GM18508 (cell line): ENCODE measurements at regions not wholly inside any gene's neighbourhood (a gene's known extent, or its start where the extent isn't known, plus 50 kb on each side); places are given as distances from the start of the nearest gene placed in this dataset.

Experiments
- ATAC-seq: cut with Tn5 transposase; IDR thresholded peaks from one replicate; pipeline ENCODE4 v1.9.1; 2021; ENCODE audit warnings: moderate number of reproducible peaks; ENCODE audit not compliant: insufficient read depth, unreplicated experiment

DNA sequence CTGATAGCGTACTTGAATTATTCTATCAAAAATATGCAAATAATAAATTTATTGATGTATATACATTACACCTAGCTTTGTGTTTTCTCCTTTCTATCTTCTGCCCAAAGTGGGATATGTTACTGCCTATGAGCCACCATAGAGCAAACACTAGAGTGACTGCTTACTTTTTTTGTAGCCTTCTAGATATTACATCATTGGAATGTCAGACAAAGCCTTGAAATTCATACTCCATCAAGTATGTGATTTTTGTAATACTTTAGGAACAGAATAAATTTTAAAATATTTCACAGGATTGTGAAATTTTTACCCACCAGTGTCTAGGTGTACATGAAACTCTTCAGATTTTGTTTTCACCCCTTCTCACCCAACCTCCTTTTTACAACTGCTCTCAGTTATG, 787.6 kb downstream of the USP25 start:
- ATAC-seq: no peak

DNA sequence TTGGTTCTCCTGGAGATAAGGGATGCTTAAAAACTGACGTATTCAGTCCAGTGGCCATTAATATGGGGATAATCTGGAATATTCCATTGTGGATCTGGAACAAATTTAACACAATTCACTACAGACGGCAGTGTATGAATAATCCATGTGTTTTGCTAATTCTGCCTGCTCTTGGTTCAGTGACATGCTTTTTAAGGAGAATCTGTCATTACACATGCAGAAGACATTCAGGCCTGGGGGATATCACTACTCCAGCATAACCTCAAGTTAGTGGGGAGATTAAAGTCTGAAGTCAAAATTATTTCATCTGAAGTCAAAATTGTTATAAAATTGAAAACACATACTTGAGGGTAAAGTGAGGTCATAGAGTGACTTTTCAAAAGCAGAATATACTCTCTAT, 789.3 kb downstream of the USP25 start:
- ATAC-seq: no peak

DNA sequence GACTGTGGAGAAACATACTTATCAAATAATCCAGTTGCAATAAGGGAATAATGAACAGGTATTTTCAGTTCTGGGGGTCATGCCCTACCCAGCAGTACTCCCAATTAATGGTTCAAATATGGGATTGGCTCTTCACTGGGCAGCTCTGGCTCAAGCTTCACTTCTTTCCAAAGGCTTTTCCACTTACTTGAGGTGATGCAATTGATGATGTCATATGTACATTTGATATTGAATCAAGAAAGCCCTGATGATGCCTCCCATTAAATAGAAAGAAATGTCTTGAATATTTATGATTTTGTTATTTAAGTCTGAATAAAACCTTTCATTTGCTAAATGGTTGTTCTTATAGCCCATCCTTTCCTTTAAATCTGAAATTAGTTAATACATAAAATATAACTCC, 789.9 kb downstream of the USP25 start:
- ATAC-seq: no peak

DNA sequence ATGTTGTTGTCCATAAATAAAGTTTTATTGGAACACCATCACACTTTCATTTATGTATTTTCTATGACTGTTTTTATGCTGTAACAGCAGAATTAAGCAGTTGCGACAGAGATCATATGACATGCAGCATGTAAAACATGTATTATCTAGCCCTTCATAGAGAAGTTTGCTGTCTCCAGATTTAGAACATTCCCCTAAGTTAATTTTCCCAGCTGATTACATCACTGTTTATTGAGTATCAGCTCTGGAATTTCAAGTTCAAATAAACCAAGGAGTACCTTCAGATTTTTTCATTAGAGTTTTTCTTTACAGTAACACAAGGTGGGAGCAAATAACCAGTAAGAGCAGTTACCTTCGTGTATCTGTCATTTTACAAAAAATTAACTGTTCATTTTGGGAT, 792.8 kb downstream of the USP25 start:
- no peak for ATAC-seq

DNA sequence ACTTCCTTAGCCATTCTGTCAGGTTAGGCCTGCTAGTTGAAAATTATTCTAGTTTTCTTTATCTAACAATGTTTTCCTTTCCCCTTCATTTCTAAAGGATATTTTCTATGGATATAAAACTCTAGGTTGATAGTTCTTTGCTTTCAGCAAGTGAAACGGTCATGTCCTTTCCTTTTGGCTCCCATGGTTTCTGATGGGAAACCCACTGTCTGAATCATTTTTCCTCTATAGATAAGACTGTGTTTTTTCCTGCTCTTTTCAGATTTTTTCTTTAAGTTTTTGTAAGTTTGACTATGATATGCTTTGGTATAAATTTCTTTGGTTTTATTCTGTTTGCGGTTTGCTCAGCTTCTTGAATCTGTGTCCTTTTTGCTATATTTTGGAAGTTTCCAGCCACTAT, 800.9 kb downstream of the USP25 start:
- no peak for ATAC-seq

DNA sequence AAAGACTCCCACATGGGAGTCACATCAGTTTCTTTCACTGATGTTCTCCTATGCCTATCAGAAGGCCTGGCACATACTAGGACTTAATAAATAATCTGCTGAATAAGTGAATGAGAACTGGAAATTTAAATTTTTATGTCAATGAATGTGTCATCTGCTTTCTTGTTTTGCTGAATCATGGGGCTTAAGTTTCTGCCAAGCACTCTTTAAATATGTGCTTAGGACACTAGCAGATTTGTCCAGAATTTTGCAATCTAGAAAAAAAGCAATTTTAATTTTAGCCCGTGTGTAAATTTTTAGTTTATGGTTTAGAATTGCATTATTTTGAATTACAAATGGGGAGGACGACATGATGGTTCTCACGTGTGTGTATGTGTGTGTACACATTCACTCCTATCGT, 803.1 kb downstream of the USP25 start:
- ATAC-seq: no peak

DNA sequence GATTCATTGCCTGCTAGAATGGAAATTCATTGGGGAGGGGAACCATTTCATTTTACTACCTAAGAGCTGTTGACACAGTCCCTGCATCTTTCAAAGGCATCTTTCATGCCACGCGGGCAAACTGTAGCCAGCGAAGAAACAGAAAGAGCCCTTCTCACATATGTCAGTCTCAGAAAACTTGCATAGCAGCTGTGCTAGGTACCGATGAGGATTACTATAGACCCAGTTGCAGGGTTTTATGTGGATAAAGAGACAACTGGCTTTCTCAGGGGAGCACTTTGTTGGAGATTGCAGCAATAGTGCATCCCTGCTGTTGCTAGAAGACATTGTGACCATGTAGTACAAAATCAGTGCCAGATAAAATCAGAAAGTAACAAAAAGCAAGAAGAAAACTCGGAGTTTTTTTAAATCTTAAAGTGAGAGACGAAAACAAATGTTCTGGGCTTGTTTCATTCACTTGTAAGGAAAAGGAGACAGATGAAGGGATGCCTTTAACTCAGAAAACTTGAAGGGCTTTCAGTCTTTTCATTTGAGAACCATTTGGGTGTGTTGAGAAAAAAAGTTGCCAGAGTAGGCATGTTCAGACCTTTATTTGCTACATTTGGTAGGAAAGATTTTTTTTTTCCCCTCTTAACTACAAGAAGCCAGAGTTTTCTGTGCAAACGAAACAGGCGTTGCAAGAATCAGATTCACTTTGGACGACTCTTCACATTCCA, 804.1 kb downstream of the USP25 start:
- no peak for ATAC-seq

DNA sequence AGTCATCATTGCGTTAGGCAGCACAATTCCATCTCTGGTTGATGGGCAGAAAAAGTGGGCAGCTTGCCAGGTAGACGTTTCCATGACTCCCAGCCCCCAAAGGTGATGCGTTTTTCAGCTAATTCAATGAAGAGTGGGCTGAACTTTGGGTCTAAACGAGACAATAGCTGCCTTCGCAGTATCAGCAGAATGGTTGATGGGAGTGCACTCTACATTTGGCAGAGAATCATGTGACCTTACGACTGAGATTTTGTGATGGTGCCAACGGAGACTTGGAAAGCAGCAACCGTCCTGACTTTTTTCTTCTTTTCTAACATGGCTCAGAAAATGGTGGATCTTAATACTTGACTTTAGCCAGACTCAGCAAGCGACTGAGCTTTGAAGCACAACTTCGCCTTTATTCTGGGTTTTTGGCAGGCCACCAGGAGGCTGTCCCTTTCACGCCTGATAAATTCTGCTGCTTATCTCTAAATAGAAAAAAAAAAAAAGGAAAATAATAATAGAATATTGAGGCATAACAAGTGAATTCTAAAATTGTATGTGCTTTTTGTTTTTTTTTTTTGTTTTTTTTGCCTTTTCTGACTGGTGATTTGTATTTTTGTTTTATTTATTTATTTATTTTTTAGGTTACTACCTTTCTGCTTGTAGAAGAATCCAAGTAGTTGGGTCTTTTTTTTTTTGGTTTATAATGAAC, 804.8 kb downstream of the USP25 start:
- ATAC-seq: no peak

DNA sequence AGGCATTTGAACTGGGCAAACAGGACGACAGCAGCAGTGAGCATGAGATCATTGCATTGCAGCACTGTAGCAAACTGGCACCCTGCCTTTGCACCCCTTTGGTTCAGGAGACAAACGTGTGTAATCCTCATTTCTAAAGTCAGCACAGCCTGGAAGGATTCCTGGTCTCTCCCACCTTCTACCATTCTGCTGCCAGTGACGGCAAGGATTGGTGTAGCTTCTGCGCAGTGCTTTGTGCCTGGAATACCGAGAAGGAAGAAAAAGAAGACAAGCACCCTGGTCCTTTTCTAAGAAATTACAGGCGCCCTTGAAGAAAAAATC, 805.3 kb downstream of the USP25 start:
- no peak for ATAC-seq

DNA sequence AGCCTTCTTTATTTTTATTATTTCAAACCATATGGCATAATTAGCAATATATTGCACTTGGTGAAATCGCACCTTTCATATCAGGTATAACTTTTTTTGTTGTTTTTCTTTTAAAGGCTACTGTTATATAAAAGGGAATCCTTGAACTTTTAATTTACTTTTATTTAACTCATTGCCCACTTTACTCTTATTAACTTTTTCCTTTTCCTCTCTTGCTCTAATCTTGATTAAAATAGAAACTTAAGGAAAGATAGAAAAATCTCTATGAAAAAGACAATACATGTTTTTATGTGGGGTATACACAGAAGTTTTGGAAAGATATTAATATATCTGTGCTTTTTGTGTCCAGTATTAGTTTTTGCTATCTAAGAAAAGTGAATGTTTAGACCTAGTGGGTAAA, 805.8 kb downstream of the USP25 start:
- no peak for ATAC-seq

DNA sequence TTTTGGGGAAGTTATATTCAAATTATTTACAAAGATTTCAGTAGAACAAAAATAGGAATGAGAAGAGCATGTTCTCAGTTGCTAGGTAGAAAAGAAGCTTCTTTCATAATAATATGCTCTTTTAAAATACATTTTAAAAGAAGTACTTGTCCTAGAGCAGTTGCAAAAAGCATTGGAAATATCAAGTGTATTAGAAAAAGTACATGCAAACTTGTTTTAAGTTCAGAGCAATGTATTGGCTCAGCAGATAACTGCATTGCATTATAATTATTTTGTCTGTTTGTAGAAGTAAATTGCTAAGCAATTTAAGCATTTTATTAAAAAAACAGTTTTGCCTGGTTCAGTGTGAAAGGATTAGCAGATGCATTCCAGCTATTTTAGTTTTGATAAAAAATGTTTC, 806.4 kb downstream of the USP25 start:
- no peak for ATAC-seq

DNA sequence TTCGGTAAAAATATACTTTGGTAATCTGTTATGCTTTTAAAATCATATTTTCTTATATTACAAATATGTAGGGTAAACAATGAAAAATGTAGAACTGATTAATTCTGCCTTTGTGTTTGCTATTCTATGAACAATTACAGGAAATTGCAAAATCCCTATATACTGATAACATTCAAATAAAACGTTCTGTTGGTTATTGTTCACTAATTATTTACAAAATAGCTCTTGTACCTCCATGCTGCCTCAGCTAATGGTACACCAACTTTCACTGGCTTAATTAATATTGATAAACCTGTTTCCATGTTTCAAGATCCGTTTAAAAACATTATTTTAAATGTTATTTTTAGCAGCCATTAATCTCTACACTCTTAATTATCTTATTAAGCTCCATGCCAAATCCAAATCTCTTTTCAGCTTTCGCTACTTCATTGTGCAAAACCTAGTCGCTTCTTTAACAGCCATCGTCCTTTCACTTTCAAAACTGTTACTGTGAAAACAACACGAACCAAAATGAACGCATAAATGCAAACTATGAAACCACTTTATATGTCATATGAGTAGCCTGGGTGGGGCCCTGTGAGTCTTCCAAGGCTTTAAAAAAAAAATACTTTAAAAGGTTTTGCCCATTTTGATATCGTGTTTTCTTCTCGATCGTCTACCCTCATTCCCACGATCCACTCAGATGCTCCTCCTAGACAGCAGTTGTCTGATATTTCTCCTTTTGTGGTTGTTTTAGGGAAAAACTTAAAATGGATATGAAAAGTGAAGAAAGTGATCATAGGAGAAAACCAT, 807.1 kb downstream of the USP25 start:
- no peak for ATAC-seq

DNA sequence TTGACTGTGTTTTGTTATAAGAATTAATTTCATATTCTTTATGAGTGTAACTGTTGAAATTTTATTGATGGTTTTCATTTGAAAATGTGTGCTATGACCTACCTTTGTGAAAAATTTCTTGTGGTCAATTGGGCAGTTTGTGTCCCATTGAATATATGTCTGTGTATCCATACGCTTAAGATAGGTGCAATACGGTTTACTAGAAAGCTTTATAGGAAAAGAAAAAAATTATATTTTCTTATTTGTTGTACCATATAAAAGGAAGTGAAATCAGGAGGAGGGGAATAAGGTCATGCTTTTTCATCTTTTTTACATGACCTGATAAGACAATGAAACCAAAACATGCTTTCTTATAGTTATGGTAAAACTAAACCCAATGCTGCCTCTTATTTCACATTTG, 807.7 kb downstream of the USP25 start:
- ATAC-seq: no peak

DNA sequence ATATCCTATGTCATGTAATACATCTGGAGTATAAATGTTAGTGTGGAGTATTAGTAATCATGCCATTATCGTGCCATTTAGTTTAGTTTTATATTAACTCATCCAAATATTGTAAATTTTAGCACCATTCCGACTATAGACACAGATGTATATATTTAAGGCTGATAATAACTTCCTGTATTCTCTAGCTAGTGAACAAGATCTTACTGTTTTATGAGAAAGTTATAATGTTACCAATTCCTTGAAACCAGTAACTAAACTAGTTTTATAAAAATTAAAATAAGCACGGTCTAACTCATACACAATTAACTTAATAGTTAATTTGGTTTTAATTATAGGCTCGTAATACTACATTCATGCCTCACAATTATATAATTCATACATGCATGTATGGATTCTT, 808.6 kb downstream of the USP25 start:
- ATAC-seq: no peak

DNA sequence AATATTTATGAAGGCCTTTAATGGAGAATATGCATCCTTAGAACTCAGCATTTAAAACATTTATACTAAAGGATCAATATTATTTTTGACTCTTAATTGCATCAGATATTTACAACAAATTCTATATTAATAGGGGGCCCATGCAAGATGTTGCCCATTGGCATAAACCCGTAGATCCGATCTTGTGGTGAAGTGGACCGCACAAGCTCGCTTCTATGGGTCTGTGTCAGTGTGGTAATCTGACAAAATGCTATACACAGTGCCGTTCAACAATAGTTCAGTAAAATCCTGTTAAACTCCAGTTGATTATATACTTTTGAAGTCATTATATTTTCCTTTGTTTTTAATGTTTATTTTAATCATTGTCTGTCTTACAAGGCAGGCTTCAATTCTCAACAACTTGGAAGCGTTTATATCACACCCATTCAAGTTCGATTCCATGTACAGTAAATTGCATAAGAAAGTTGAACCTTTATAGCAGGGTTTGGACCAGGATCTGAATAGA, 809.2 kb downstream of the USP25 start:
- ATAC-seq: no peak

DNA sequence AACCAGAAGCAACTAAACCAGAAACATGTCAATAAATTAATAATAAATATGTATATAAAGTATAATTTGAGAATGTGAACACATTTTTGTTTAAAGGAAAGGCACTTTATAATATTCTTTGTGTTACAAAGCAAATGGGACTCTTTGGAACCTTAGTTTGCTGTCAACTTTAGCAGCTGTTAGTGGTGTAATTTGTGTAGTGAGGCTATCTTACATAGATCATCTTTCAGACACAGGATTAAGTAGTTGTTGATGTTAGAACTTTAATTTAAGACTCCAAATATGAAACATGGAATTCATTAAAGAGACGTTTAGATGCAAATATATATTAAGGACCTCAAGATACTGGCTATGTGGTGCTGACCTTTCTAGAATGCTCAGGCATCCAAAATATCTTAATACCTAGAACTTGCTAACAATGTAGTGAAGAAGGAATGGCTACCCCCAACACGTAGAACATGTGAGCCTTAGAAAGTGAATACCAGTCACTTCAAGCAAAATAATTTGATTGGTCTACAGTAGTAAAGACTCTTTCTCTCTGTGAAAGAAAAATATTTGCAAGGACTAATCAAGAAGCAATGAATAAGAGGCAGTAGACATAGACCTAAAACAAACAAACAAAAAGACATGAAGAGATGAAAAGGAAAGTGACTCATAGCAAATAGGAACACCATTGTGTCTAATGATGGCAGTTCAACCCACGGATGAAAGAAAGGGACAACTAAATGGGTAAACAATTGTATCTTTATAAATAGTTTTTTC, 811.4 kb downstream of the USP25 start:
- ATAC-seq: no peak

DNA sequence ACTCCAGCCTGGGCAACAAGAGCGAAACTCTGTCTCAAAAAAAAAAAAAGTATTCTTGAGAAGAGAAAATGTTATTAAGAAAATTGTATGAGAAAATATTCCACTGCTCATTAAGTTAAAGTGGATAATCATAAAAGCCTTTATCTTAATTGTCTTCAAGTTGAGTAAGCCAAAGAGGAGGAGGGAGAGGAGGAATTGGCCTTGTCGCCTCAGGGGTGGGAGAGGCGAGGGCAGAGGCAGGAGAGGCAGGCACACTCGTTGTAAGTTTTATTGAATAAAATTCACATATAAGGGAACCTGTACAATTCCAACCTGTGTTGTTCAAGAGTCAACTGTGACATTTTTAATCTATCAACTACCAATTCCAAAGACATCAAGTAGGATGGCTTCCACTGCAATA, 820.3 kb downstream of the USP25 start:
- no peak for ATAC-seq

DNA sequence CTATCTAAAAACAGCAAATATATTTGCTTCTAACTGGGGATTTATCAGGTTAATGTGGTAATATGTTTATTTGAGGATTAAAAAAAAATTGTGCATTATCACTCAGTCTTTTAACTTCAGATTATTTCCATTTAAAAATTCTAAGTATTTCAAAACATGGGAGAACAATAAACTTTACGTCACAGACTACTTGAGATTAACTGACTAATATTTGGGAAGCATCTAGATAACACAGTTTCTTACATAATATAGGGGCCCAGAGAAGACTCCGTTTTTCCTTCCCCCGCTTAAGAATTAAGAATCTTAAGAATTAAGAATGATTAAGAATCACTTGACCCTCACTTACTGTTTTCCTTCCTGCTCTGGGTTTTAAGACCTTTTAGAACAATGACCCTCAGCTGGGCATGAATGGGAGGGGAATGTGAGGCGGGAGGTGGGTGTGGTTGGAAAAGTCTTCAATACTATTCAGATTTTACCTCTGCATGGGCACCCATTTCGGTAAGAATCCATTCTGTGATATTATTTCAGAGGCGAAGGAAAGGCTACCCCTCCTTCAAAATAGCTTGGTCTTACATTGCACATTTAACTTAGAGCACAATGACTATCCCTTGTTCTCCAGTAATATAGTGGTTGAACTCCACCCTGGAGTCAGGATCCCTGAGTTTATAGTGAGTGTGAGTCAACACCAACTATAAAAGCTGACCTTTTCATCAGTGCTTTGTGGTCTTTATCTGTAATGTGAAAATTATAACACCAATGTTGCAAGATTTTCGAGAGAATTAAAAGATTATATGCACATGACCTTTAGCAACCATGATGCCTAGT, 821.3 kb downstream of the USP25 start:
- no peak for ATAC-seq

DNA sequence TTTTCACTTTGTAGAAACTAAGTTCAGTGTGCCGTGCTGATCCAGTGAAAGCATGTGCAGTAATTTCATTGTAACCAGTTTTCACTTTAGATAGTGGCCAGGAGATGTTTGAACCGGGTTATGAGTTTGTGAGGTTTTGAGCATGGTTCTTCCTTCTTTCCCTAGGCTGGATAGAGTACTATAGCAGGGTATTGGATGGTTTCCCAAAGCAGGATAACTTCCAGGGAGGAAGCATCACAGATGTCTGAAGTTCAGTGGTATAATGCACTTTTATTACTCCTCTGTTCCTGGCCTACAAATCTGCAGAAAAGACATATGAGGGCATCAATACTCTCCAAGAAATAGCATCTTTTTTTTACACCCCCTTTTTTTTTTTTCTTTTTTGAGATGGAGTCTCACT, 823.1 kb downstream of the USP25 start:
- ATAC-seq: no peak

DNA sequence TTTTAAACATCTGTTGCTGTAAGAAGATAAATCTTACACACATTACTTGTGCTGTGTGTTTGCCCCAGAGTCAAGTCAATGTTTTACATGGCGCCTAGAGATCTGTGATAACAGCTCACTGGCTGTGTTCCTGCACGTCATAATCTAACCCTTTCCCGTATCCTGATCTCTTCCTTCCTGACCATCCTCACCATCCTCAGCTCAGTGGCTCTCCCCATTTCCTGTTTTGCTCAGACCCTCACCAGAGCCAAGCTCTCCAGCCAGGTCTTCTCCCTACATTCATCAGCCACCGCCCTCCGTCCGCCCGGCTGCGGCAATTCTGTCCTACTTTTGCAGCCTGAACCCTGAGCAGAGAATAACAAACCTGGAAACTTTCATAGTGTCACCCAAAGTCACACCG, 824.7 kb downstream of the USP25 start:
- ATAC-seq: no peak
